H1 (cell line): ENCODE measurements at regions not wholly inside any gene's neighbourhood (a gene's known extent, or its start where the extent isn't known, plus 50 kb on each side); places are given as distances from the start of the nearest gene placed in this dataset.

ENCODE experiments used
- ASH2L ChIP-seq: fragments of 200-600, 300-600 bp; sonication (generic); IDR thresholded peaks from one replicate; pipeline ENCODE4 v1.7.1; 2017; ENCODE audit warnings: low read length
- CHD2 ChIP-seq: IDR thresholded peaks from 2 replicates; pipeline ENCODE4 v1.6.1; 2012; ENCODE audit warnings: low read length, improper control_type of control experiment
- CHD7 ChIP-seq: fragments of 300-600 bp; sonication (generic); IDR thresholded peaks from 2 replicates; pipeline ENCODE4 v1.7.1; 2012; ENCODE audit warnings: low read length, moderate library complexity, mild to moderate bottlenecking, inconsistent platforms; ENCODE audit not compliant: insufficient replicate concordance
- CREB1 ChIP-seq: IDR thresholded peaks from 2 replicates; pipeline ENCODE4 v1.6.1; 2012; ENCODE audit warnings: inconsistent platforms
- RBBP5 ChIP-seq: IDR thresholded peaks from 2 replicates; pipeline ENCODE4 v1.7.1; 2012; ENCODE audit warnings: low read depth, mild to moderate bottlenecking, inconsistent platforms, low read length, moderate library complexity, borderline replicate concordance
- RNF2 ChIP-seq: fragments of 200-900, 300-1000 bp; sonication (generic); IDR thresholded peaks from 2 replicates; pipeline ENCODE4 v1.7.1; 2016; ENCODE audit warnings: borderline replicate concordance, low read depth, mild to moderate bottlenecking, antibody characterized with exemption, low read length; ENCODE audit not compliant: poor library complexity, severe bottlenecking; ENCODE audit errors: missing control alignments
- TF ChIP-seq, protein P1 (sequence below): IDR thresholded peaks from 2 replicates; pipeline ENCODE4 v1.6.1; 2012; ENCODE audit warnings: low read length, inconsistent platforms

DNA sequence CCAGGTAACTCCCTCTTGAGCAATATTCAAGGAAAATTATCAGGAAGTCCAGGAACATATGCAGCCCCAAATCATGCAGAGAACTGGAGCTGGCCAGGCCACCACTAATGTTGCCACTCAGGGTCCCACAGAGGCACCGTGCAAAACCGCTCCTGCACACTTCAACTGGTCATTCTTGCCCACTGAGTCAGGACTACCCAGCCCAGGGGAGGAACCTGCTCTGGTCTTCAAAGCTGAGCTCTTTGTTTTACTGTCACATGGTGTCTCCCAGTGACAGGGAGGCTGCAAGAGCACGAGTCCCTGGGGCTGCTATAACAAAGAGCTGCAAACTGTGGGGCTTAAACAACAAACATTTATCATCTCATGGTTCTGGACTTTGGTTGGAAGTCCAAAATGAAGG lies 336.0 kb upstream of the PRDM1 start (continued):
- TF ChIP-seq CHD7 (no peak), ASH2L (no peak), RNF2 (no peak), CHD2 (no peak), CREB1 (no peak), RBBP5 (no peak)
- TF ChIP-seq, protein P1, sequence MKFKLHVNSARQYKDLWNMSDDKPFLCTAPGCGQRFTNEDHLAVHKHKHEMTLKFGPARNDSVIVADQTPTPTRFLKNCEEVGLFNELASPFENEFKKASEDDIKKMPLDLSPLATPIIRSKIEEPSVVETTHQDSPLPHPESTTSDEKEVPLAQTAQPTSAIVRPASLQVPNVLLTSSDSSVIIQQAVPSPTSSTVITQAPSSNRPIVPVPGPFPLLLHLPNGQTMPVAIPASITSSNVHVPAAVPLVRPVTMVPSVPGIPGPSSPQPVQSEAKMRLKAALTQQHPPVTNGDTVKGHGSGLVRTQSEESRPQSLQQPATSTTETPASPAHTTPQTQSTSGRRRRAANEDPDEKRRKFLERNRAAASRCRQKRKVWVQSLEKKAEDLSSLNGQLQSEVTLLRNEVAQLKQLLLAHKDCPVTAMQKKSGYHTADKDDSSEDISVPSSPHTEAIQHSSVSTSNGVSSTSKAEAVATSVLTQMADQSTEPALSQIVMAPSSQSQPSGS, result no peak
